IMR-90 (cell line): ENCODE measurements at regions not wholly inside any gene's neighbourhood (a gene's known extent, or its start where the extent isn't known, plus 50 kb on each side); places are given as distances from the start of the nearest gene placed in this dataset.
A peak's percentile ranks its signal among the peaks of the same experiment; 100 is the strongest.

Experiments used
- ATAC-seq: fragments of 200-7000 bp; cut with Tn5 transposase; 2 replicates; pipeline ENCODE4 v1.9.1; 2020; ENCODE audit warnings: low read depth, mild to moderate bottlenecking, moderate library complexity
- BruUV-seq: library from RNA; stranded (reverse); fragments of 400-500 nt; replicated peaks from 2 replicates; lab custom pipeline; 2021; lab: Mats Ljungman, UMichigan
- CTCF ChIA-PET: fragments of 300-600 bp; formaldehyde crosslinking; extraction: SDS; loops from one replicate; lab custom pipeline; 2021; ENCODE audit warnings: antibody characterized with exemption; lab: Yijun Ruan, JAX
- POLR2A ChIA-PET: fragments of 300-600 bp; sonication (Branson Sonifier 250); formaldehyde crosslinking; loops from one replicate; lab custom pipeline; 2022; ENCODE audit warnings: antibody characterized with exemption; ENCODE audit not compliant: unreplicated experiment; lab: Charles Lee
- DNase-seq: peaks from one replicate; pipeline ENCODE4 v3.0.0; 2013
- H2AFZ ChIP-seq: replicated peaks from 2 replicates; pipeline ENCODE3; 2013; ENCODE audit warnings: low read length, mild to moderate bottlenecking; ENCODE audit not compliant: poor library complexity
- H2AK5ac ChIP-seq: 2 replicates; pipeline ENCODE4 v1.6.1; 2013; ENCODE audit warnings: low read depth, low read length, inconsistent platforms
- H2AK9ac ChIP-seq: replicated peaks from 2 replicates; pipeline ENCODE3; 2013; ENCODE audit warnings: mild to moderate bottlenecking, low read depth, low read length, moderate library complexity; ENCODE audit not compliant: poor library complexity
- H2BK120ac ChIP-seq: 2 replicates; pipeline ENCODE4 v1.6.1; 2013; ENCODE audit warnings: low read depth, low read length, inconsistent platforms
- H2BK15ac ChIP-seq: 3 replicates; pipeline ENCODE4 v1.6.1; 2013; ENCODE audit warnings: low read depth, low read length, inconsistent platforms
- H2BK20ac ChIP-seq: 2 replicates; pipeline ENCODE4 v1.6.1; 2013; ENCODE audit warnings: low read depth, mild to moderate bottlenecking, inconsistent platforms, low read length, moderate library complexity
- H2BK5ac ChIP-seq: 2 replicates; pipeline ENCODE4 v1.6.1; 2013; ENCODE audit warnings: mild to moderate bottlenecking, low read depth, low read length, inconsistent platforms; ENCODE audit not compliant: poor library complexity, severe bottlenecking
- H3K14ac ChIP-seq: replicated peaks from 2 replicates; pipeline ENCODE4 v1.6.1; 2013; ENCODE audit warnings: low read depth, low read length, inconsistent platforms
- H3K18ac ChIP-seq: 2 replicates; pipeline ENCODE4 v1.6.1; 2013; ENCODE audit warnings: low read depth, low read length, control low read depth
- H3K23ac ChIP-seq: 2 replicates; pipeline ENCODE4 v1.6.1; 2013; ENCODE audit warnings: low read depth, low read length, inconsistent platforms
- H3K27ac ChIP-seq: 2 replicates; pipeline ENCODE4 v1.5.1; 2013; ENCODE audit warnings: mild to moderate bottlenecking, control low read depth, low read length; ENCODE audit not compliant: insufficient read depth
- H3K27me3 ChIP-seq: 2 replicates; pipeline ENCODE4 v1.6.1; 2013; ENCODE audit warnings: low read length; ENCODE audit not compliant: control insufficient read depth, insufficient read depth
- H3K36me3 ChIP-seq: 2 replicates; pipeline ENCODE4 v1.6.1; 2013; ENCODE audit warnings: low read length, mixed read lengths; ENCODE audit not compliant: control insufficient read depth, insufficient read depth
- H3K4ac ChIP-seq: 2 replicates; pipeline ENCODE4 v1.6.1; 2013; ENCODE audit warnings: low read depth, low read length, inconsistent platforms
- H3K4me1 ChIP-seq: 2 replicates; pipeline ENCODE4 v1.6.1; 2013; ENCODE audit warnings: low read length, mixed read lengths; ENCODE audit not compliant: control insufficient read depth, insufficient read depth
- H3K4me2 ChIP-seq: 2 replicates; pipeline ENCODE4 v1.6.1; 2013; ENCODE audit warnings: low read depth, mild to moderate bottlenecking, control low read depth, low read length, moderate library complexity
- H3K4me3 ChIP-seq: 2 replicates; pipeline ENCODE4 v1.5.1; 2013; ENCODE audit warnings: low read depth, mild to moderate bottlenecking, control low read depth, low read length, moderate library complexity; ENCODE audit not compliant: insufficient read depth
- H3K56ac ChIP-seq: 2 replicates; pipeline ENCODE4 v1.6.1; 2013; ENCODE audit warnings: low read length, inconsistent platforms; ENCODE audit not compliant: insufficient read depth; ENCODE audit errors: extremely low read depth
- H3K79me1 ChIP-seq, 2 experiments: 2 replicates each; pipeline ENCODE4 v1.6.1; 2013; ENCODE audit warnings: low read length in 2 of 2, inconsistent platforms in 1 of 2, low read depth in 1 of 2
- H3K9ac ChIP-seq: 2 replicates; pipeline ENCODE4 v1.6.1; 2013; ENCODE audit warnings: low read depth, low read length, control low read depth
- H3K9me1 ChIP-seq: 2 replicates; pipeline ENCODE4 v1.6.1; 2013; ENCODE audit warnings: low read length, inconsistent platforms; ENCODE audit not compliant: insufficient read depth
- H3K9me3 ChIP-seq: 2 replicates; pipeline ENCODE4 v1.6.1; 2013; ENCODE audit warnings: low read length; ENCODE audit not compliant: control insufficient read depth, insufficient read depth
- H4K20me1 ChIP-seq: 2 replicates; pipeline ENCODE4 v1.6.1; 2013; ENCODE audit warnings: low read length, inconsistent platforms; ENCODE audit not compliant: insufficient read depth
- H4K5ac ChIP-seq: 2 replicates; pipeline ENCODE4 v1.6.1; 2013; ENCODE audit warnings: mild to moderate bottlenecking, low read depth, low read length, control low read depth
- H4K8ac ChIP-seq, 2 experiments: 2 replicates each; pipeline ENCODE4 v1.6.1; 2013; ENCODE audit warnings: low read depth in 2 of 2, low read length in 2 of 2, control low read depth in 1 of 2, inconsistent platforms in 1 of 2
- H4K91ac ChIP-seq: 2 replicates; pipeline ENCODE4 v1.6.1; 2013; ENCODE audit warnings: low read depth, low read length, inconsistent platforms; ENCODE audit not compliant: insufficient read depth
- BHLHE40 ChIP-seq: fragments of 150-350 bp; IDR thresholded peaks from 2 replicates; pipeline ENCODE4 v1.6.1; 2016; ENCODE audit warnings: mild to moderate bottlenecking, low read depth, low read length
- CEBPB ChIP-seq: IDR thresholded peaks from 2 replicates; pipeline ENCODE4 v1.6.1; 2012; ENCODE audit warnings: low read depth, low read length, improper control_type of control experiment
- CHD1 ChIP-seq: IDR thresholded peaks from 2 replicates; pipeline ENCODE4 v1.6.1; 2012; ENCODE audit warnings: low read depth, low read length, improper control_type of control experiment
- FOS ChIP-seq: fragments of 150-350 bp; IDR thresholded peaks from 2 replicates; pipeline ENCODE4 v1.6.1; 2016; ENCODE audit warnings: low read depth, low read length
- MAFK ChIP-seq: IDR thresholded peaks from 2 replicates; pipeline ENCODE4 v1.6.1; 2012; ENCODE audit warnings: low read depth, low read length, improper control_type of control experiment
- MXI1 ChIP-seq: IDR thresholded peaks from 2 replicates; pipeline ENCODE4 v1.6.1; 2012; ENCODE audit warnings: low read depth, mild to moderate bottlenecking, low read length, moderate library complexity, borderline replicate concordance
- NFE2L2 ChIP-seq: fragments of 150-350 bp; IDR thresholded peaks from 2 replicates; pipeline ENCODE4 v1.6.1; 2016; ENCODE audit warnings: low read depth, mild to moderate bottlenecking, low read length
- POLR2A ChIP-seq: IDR thresholded peaks from 2 replicates; pipeline ENCODE4 v1.6.1; 2012; ENCODE audit warnings: mild to moderate bottlenecking, low read depth, low read length
- RCOR1 ChIP-seq: IDR thresholded peaks from 2 replicates; pipeline ENCODE4 v1.6.1; 2012; ENCODE audit warnings: mild to moderate bottlenecking, low read length, improper control_type of control experiment; ENCODE audit not compliant: insufficient replicate concordance
- WGBS, 2 experiments: methylation state at CpG; one replicate each; pipeline versions ENCODE4 v1.1.5 to v1.1.7; 2013; ENCODE audit warnings: missing lambda C conversion rate in 2 of 2; ENCODE audit not compliant: insufficient read length in 1 of 2; ENCODE audit errors: extremely low coverage in 2 of 2; 5-methylcytosine and 5-hydroxymethylcytosine counted together
- dilution Hi-C: fragments of 300-500 bp; cut with HindIII; formaldehyde crosslinking; loops from one replicate; pipeline ENCODE4 v1.14.3; 2018; ENCODE audit warnings: low sequenced_read_pairs; ENCODE audit not compliant: unreplicated experiment
- in situ Hi-C: fragments of 300-500 bp; cut with MboI; formaldehyde crosslinking; loops from 3 replicates; pipeline ENCODE4 v1.14.3; 2019; ENCODE audit warnings: low sequenced_read_pairs, inconsistent platforms, mixed read lengths
- intact Hi-C: fragments of 100-400 bp; cut with micrococcal nuclease; formaldehyde crosslinking; loops from 2 replicates; pipeline ENCODE4 v1.10.0; 2022
- TF ChIP-seq, protein P1 (sequence below): fragments of 150-350 bp; IDR thresholded peaks from 2 replicates; pipeline ENCODE4 v1.6.1; 2017; ENCODE audit warnings: mild to moderate bottlenecking, antibody characterized with exemption, low read length, low read depth
- TF ChIP-seq, protein P2 (sequence below): conservative IDR thresholded peaks from 2 replicates; pipeline ENCODE4 v1.5.1; 2012; ENCODE audit warnings: mild to moderate bottlenecking, low read depth, low read length, improper control_type of control experiment

- peak; percentile 68; the same call in 1 of the 2 replicates for TF ChIP-seq MXI1
- no peak for TF ChIP-seq BHLHE40
- no peak for TF ChIP-seq RCOR1
These were observed 114.0 kb upstream of the MTAP start (continued) for GRCh38 chr9:21688108-21689102.

DNA sequence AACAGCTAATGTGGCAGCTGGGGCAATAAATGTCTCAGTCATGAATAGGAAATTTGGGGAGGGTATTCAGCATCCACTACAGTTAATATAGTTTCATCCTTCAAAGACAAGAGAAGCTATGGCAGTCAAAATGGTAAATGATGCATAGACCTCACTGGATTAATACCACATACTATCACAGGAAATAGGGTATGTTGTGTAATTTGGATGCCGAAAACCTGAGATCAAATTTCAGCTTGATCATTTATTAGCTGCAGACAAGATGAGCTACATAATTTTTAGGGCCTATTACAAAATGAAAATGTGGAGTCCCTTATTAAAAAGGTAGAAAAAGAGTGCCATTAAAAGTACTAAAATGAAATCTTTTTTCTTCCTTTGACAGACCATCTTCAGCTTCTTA, 112.6 kb upstream of the MTAP start:
- no TSS peak for BruUV-seq
- ChIA-PET POLR2A (no interaction called here), CTCF (interaction anchor here (0.9 to 2.2 kb wide), 3 partner anchors 11 to 132 kb away, joined by 3 to 7 read pairs (median 4); no protein-coding TSS in a partner anchor)
- peak overlapping the region; percentile 74 for H2BK120ac ChIP-seq
- H2BK15ac ChIP-seq = peak overlapping the region; percentile 12; the same call in 1 of the 3 replicates
- H3K4me3 ChIP-seq = no peak overlapping the region
- peak overlapping the region; percentile 79 for H2BK20ac ChIP-seq
- no peak overlapping the region for H3K56ac ChIP-seq
- no peak overlapping the region for H2AFZ ChIP-seq
- dilution Hi-C loops (no loop called here), in situ Hi-C loops (loop anchor here (5.0 to 25.0 kb wide), 2 partner anchors 97 to 133 kb away; no protein-coding TSS in a partner anchor), intact Hi-C loops (loop anchor here (5.0 kb wide), 1 partner anchor 97 kb away; no protein-coding TSS in a partner anchor)
- H3K36me3 ChIP-seq = no peaks in the 10 kb centered on the region
- peak overlapping the region; percentile 67; the same call in 1 of the 2 replicates for H3K4ac ChIP-seq
- no peak overlapping the region; the same call in 1 of the 2 replicates for H3K27ac ChIP-seq
- peak overlapping the region; percentile 25; the same call in 1 of the 2 replicates for H2AK5ac ChIP-seq
- peak overlapping the region; percentile 52; the same call in 1 of the 2 replicates for H3K23ac ChIP-seq
- peaks cover 15% of the 10 kb centered on the region for H3K9me1 ChIP-seq
- no peaks in the 10 kb centered on the region for H3K27me3 ChIP-seq
- H2AK9ac ChIP-seq = no peak overlapping the region
- no CpG with 5 or more reads among the region's 1 CpG for WGBS, 2 experiments
- H3K79me1 ChIP-seq = peaks cover 3 to 14% of the 10 kb centered on the region in 2 experiments; a peak in 2 of 4 replicates
- no peaks in the 10 kb centered on the region for H4K20me1 ChIP-seq
- no peaks in the 10 kb centered on the region; the same call in 1 of the 2 replicates for H3K9me3 ChIP-seq
- peak overlapping the region; percentile 66; the same call in 1 of the 2 replicates for H3K18ac ChIP-seq
- H3K14ac ChIP-seq = peak overlapping the region; percentile 49; the same call in 1 of the 2 replicates
- peak overlapping the region; percentile 20 for H4K91ac ChIP-seq
- peak overlapping the region; percentile 90; the same call in 1 of the 2 replicates for H4K5ac ChIP-seq
- DNase-seq = no peak
- peaks cover 25% of the 10 kb centered on the region for H3K4me1 ChIP-seq
- H3K4me2 ChIP-seq = no peak overlapping the region
- H3K9ac ChIP-seq = no peak overlapping the region
- ATAC-seq = no peak
- peak overlapping the region; percentile 36 for H2BK5ac ChIP-seq
- peak overlapping the region; percentile 3 to 80; a peak in 1 of 4 replicates for H4K8ac ChIP-seq
- TF ChIP-seq RCOR1 (no peak), CHD1 (no peak), MXI1 (no peak), FOS (no peak), CEBPB (no peak), NFE2L2 (no peak), BHLHE40 (no peak), POLR2A (no peak), MAFK (no peak)
- TF ChIP-seq, protein P1, sequence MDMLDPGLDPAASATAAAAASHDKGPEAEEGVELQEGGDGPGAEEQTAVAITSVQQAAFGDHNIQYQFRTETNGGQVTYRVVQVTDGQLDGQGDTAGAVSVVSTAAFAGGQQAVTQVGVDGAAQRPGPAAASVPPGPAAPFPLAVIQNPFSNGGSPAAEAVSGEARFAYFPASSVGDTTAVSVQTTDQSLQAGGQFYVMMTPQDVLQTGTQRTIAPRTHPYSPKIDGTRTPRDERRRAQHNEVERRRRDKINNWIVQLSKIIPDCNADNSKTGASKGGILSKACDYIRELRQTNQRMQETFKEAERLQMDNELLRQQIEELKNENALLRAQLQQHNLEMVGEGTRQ = no peak
- TF ChIP-seq, protein P2, sequence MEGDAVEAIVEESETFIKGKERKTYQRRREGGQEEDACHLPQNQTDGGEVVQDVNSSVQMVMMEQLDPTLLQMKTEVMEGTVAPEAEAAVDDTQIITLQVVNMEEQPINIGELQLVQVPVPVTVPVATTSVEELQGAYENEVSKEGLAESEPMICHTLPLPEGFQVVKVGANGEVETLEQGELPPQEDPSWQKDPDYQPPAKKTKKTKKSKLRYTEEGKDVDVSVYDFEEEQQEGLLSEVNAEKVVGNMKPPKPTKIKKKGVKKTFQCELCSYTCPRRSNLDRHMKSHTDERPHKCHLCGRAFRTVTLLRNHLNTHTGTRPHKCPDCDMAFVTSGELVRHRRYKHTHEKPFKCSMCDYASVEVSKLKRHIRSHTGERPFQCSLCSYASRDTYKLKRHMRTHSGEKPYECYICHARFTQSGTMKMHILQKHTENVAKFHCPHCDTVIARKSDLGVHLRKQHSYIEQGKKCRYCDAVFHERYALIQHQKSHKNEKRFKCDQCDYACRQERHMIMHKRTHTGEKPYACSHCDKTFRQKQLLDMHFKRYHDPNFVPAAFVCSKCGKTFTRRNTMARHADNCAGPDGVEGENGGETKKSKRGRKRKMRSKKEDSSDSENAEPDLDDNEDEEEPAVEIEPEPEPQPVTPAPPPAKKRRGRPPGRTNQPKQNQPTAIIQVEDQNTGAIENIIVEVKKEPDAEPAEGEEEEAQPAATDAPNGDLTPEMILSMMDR = no peak
